ENCODE measurements at regions not wholly inside any gene's neighbourhood (a gene's known extent, or its start where the extent isn't known, plus 50 kb on each side); places are given as distances from the start of the nearest gene placed in this dataset.

- Histone ChIP-seq H3K27ac (no peak overlapping the region), H3K4me1 (ENCODE audit: low read depth, poor library complexity, severe bottlenecking) (no peaks in the 10 kb centered on the region), H2AFZ (ENCODE audit: low read depth) (no peak overlapping the region), H4K20me1 (ENCODE audit: insufficient read depth) (no peaks in the 10 kb centered on the region), H3K36me3 (ENCODE audit: insufficient read depth) (no peaks in the 10 kb centered on the region), H3K79me2 (ENCODE audit: insufficient read depth, low read depth) (no peaks in the 10 kb centered on the region), H3K9ac (no peak overlapping the region), H3K4me2 (no peak overlapping the region), H3K4me3 (IDR thresholded peaks at IDR 0.05; ENCODE audit: insufficient read depth, low read depth, low read length) (no peak overlapping the region), H3K27me3 (ENCODE audit: insufficient read depth, low read depth) (no peaks in the 10 kb centered on the region)
- TF ChIP-seq CTCF (conservative IDR thresholded peaks at IDR 0.05; ENCODE audit: low read depth, low read length), result no peak
These were observed 85.4 kb downstream of the PHETA1 start for GRCh38 chr12:111283521-111283920.

GRCh38 chr12:111277570-111277969 lies 91.3 kb downstream of the PHETA1 start:
- Histone ChIP-seq H3K9ac (no peak overlapping the region), H3K79me2 (ENCODE audit: insufficient read depth, low read depth) (no peaks in the 10 kb centered on the region), H4K20me1 (ENCODE audit: insufficient read depth) (no peaks in the 10 kb centered on the region), H3K27me3 (ENCODE audit: insufficient read depth, low read depth) (no peaks in the 10 kb centered on the region), H3K4me3 (IDR thresholded peaks at IDR 0.05; ENCODE audit: insufficient read depth, low read depth, low read length) (no peak overlapping the region), H3K27ac (no peak overlapping the region), H2AFZ (ENCODE audit: low read depth) (no peak overlapping the region), H3K36me3 (ENCODE audit: insufficient read depth) (no peaks in the 10 kb centered on the region), H3K4me2 (no peak overlapping the region), H3K4me1 (ENCODE audit: low read depth, poor library complexity, severe bottlenecking) (no peaks in the 10 kb centered on the region)
- TF ChIP-seq CTCF (conservative IDR thresholded peaks at IDR 0.05; ENCODE audit: low read depth, low read length), result no peak

- no peak overlapping the region for H3K9ac ChIP-seq
- H3K4me3 ChIP-seq (IDR thresholded peaks at IDR 0.05; ENCODE audit: insufficient read depth, low read depth, low read length), result no peak overlapping the region
- no peak overlapping the region for H2AFZ ChIP-seq (ENCODE audit: low read depth)
- no peaks in the 10 kb centered on the region for H3K4me1 ChIP-seq (ENCODE audit: low read depth, poor library complexity, severe bottlenecking)
- H4K20me1 ChIP-seq (ENCODE audit: insufficient read depth), result no peaks in the 10 kb centered on the region
- no peak overlapping the region for H3K27ac ChIP-seq
- no peak for TF ChIP-seq CTCF (conservative IDR thresholded peaks at IDR 0.05; ENCODE audit: low read depth, low read length)
- H3K36me3 ChIP-seq (ENCODE audit: insufficient read depth), result no peaks in the 10 kb centered on the region
- no peaks in the 10 kb centered on the region for H3K27me3 ChIP-seq (ENCODE audit: insufficient read depth, low read depth)
- H3K4me2 ChIP-seq, result no peak overlapping the region
- H3K79me2 ChIP-seq (ENCODE audit: insufficient read depth, low read depth), result no peaks in the 10 kb centered on the region
These were observed 92.7 kb downstream of the PHETA1 start for GRCh38 chr12:111276146-111276545.

GRCh38 chr12:111275308-111275707 lies 93.6 kb downstream of the PHETA1 start:
- no peak overlapping the region for H2AFZ ChIP-seq (ENCODE audit: low read depth)
- no peak for TF ChIP-seq CTCF (conservative IDR thresholded peaks at IDR 0.05; ENCODE audit: low read depth, low read length)
- H3K27me3 ChIP-seq (ENCODE audit: insufficient read depth, low read depth), result no peaks in the 10 kb centered on the region
- no peaks in the 10 kb centered on the region for H3K36me3 ChIP-seq (ENCODE audit: insufficient read depth)
- no peak overlapping the region for H3K9ac ChIP-seq
- H3K4me3 ChIP-seq (IDR thresholded peaks at IDR 0.05; ENCODE audit: insufficient read depth, low read depth, low read length), result no peak overlapping the region
- no peaks in the 10 kb centered on the region for H4K20me1 ChIP-seq (ENCODE audit: insufficient read depth)
- no peak overlapping the region for H3K27ac ChIP-seq
- H3K4me2 ChIP-seq, result no peak overlapping the region
- no peaks in the 10 kb centered on the region for H3K4me1 ChIP-seq (ENCODE audit: low read depth, poor library complexity, severe bottlenecking)
- H3K79me2 ChIP-seq (ENCODE audit: insufficient read depth, low read depth), result no peaks in the 10 kb centered on the region

GRCh38 chr12:111274777-111275176 lies 94.1 kb downstream of the PHETA1 start:
- no peaks in the 10 kb centered on the region for H3K27me3 ChIP-seq (ENCODE audit: insufficient read depth, low read depth)
- H3K4me1 ChIP-seq (ENCODE audit: low read depth, poor library complexity, severe bottlenecking), result no peaks in the 10 kb centered on the region
- H3K27ac ChIP-seq, result no peak overlapping the region
- H2AFZ ChIP-seq (ENCODE audit: low read depth), result no peak overlapping the region
- no peak overlapping the region for H3K9ac ChIP-seq
- no peak overlapping the region for H3K4me2 ChIP-seq
- H3K79me2 ChIP-seq (ENCODE audit: insufficient read depth, low read depth), result no peaks in the 10 kb centered on the region
- H4K20me1 ChIP-seq (ENCODE audit: insufficient read depth), result no peaks in the 10 kb centered on the region
- no peak overlapping the region for H3K4me3 ChIP-seq (IDR thresholded peaks at IDR 0.05; ENCODE audit: insufficient read depth, low read depth, low read length)
- H3K36me3 ChIP-seq (ENCODE audit: insufficient read depth), result no peaks in the 10 kb centered on the region
- peak; percentile 61 for TF ChIP-seq CTCF (conservative IDR thresholded peaks at IDR 0.05; ENCODE audit: low read depth, low read length)
